BJ (cell line): ENCODE measurements at regions not wholly inside any gene's neighbourhood (a gene's known extent, or its start where the extent isn't known, plus 50 kb on each side); places are given as distances from the start of the nearest gene placed in this dataset. TPM values are rescaled to one million over a fixed set of nuclear protein-coding genes. Genes with fewer than 3 reads are reported as not detected.

Experiments
- CTCF ChIA-PET: fragments of 350-600 bp; formaldehyde crosslinking; extraction: SDS; loops from one replicate; lab custom pipeline; 2021; ENCODE audit warnings: antibody characterized with exemption, inconsistent platforms; lab: Yijun Ruan, JAX
- POLR2A ChIA-PET: fragments of 300-600 bp; sonication (Branson Sonifier 250); formaldehyde crosslinking; extraction: SDS; loops from one replicate; lab custom pipeline; 2021; ENCODE audit warnings: antibody characterized with exemption; lab: Charles Lee
- DNase-seq: peaks from one replicate; pipeline ENCODE4 v3.0.0-alpha.2; 2011; ENCODE audit warnings: low read depth
- H3K27me3 ChIP-seq: 2 replicates; pipeline ENCODE4 v1.6.0; 2011; ENCODE audit warnings: low read length; ENCODE audit not compliant: control insufficient read depth, insufficient read depth
- H3K36me3 ChIP-seq: 2 replicates; pipeline ENCODE4 v1.5.1; 2011; ENCODE audit warnings: low read length; ENCODE audit not compliant: control insufficient read depth, insufficient read depth
- H3K4me3 ChIP-seq: 2 replicates; pipeline ENCODE4 v1.5.1; 2011; ENCODE audit warnings: low read depth, mild to moderate bottlenecking, control low read depth, low read length
- CTCF ChIP-seq: IDR thresholded peaks from 2 replicates; pipeline ENCODE4 v1.5.1; 2011; ENCODE audit warnings: low read depth, mild to moderate bottlenecking, control low read depth, inconsistent platforms, low read length, moderate library complexity; ENCODE audit not compliant: insufficient read depth
- small RNA-seq: library from RNA; depleted of rRNA; stranded (forward); fragments of <200 nt; gene quantifications from one replicate; pipeline ENCODE3, GENCODE V24; 2012; ENCODE audit warnings: low replicate concordance, low read depth; ENCODE audit not compliant: insufficient read length

GRCh38 chr5:120413686-120414085, 50.4 kb upstream of the PRR16 start:
- POLR2A ChIA-PET, result interaction anchor here (0.7 kb wide), 1 partner anchor 170 kb away, joined by 15 read pairs; no protein-coding TSS in a partner anchor
- no peak for TF ChIP-seq CTCF
- Histone ChIP-seq H3K4me3 (no peak overlapping the region), H3K27me3 (no peaks in the 10 kb centered on the region), H3K36me3 (no peaks in the 10 kb centered on the region)
- CTCF ChIA-PET, result no interaction called here
- no peak for DNase-seq

Small RNAs in the stretch of these regions (small RNA-seq; reads per million reads assigned to genes)
- not detected for gene RNU6-718P
